ENCODE measurements at regions not wholly inside any gene's neighbourhood (a gene's known extent, or its start where the extent isn't known, plus 50 kb on each side); places are given as distances from the start of the nearest gene placed in this dataset.
"Not testable (repeated sequence)": the region's sequence is repeated elsewhere in the genome, so short reads cannot be mapped to it uniquely, and the experiment has no call there.

GRCh38 chr4:49161111-49161541 is 175.1 kb downstream of the CWH43 start:
- H3K27me3 ChIP-seq; H3K27ac ChIP-seq (replicated peaks in 1 of 4); DNase-seq (ENCODE audit: extremely low spot score); intact Hi-C loops (cut with DNase I); H3K9me3 ChIP-seq; H3K4me1 ChIP-seq; H3K4me3 ChIP-seq; H3K36me3 ChIP-seq: not testable (repeated sequence)
- 64% methylated on average over 2 of the region's 23 CpGs for WGBS

GRCh38 chr4:49164916-49165315 is 178.8 kb downstream of the CWH43 start:
- H3K4me3 ChIP-seq; H3K27me3 ChIP-seq; H3K9me3 ChIP-seq; H3K4me1 ChIP-seq; DNase-seq (ENCODE audit: extremely low spot score); H3K36me3 ChIP-seq; intact Hi-C loops (cut with DNase I); H3K27ac ChIP-seq (replicated peaks in 1 of 4): not testable (repeated sequence)
- 53% methylated on average over 6 of the region's 6 CpGs for WGBS

- H3K27ac ChIP-seq (replicated peaks in 1 of 4); H3K36me3 ChIP-seq; H3K9me3 ChIP-seq; H3K4me1 ChIP-seq; H3K4me3 ChIP-seq; DNase-seq (ENCODE audit: extremely low spot score); intact Hi-C loops (cut with DNase I); H3K27me3 ChIP-seq: not testable (repeated sequence)
- WGBS = 55% methylated on average over 6 of the region's 8 CpGs
Measured at GRCh38 chr4:49177847-49178246, 191.8 kb downstream of the CWH43 start.

GRCh38 chr4:49181088-49181487 is 195.0 kb downstream of the CWH43 start:
- H3K27ac ChIP-seq (replicated peaks in 1 of 4); DNase-seq (ENCODE audit: extremely low spot score); H3K4me3 ChIP-seq; intact Hi-C loops (cut with DNase I); H3K27me3 ChIP-seq; H3K4me1 ChIP-seq; H3K9me3 ChIP-seq; H3K36me3 ChIP-seq: not testable (repeated sequence)
- WGBS = no CpG with 5 or more reads among the region's 4 CpGs

- DNase-seq (ENCODE audit: extremely low spot score) = peak; percentile 91
- H3K27me3 ChIP-seq; intact Hi-C loops (cut with DNase I); H3K4me1 ChIP-seq; H3K36me3 ChIP-seq; H3K4me3 ChIP-seq; H3K27ac ChIP-seq (replicated peaks in 1 of 4); H3K9me3 ChIP-seq: not testable (repeated sequence)
- 59% methylated on average over 10 of the region's 11 CpGs for WGBS
Measured at GRCh38 chr4:49211396-49212194, 225.5 kb downstream of the CWH43 start.

GRCh38 chr4:49213250-49213649 is 227.2 kb downstream of the CWH43 start:
- H3K4me1 ChIP-seq; H3K27ac ChIP-seq (replicated peaks in 1 of 4); intact Hi-C loops (cut with DNase I); H3K9me3 ChIP-seq; H3K4me3 ChIP-seq; H3K27me3 ChIP-seq; H3K36me3 ChIP-seq: not testable (repeated sequence)
- DNase-seq (ENCODE audit: extremely low spot score) = peak; percentile 88
- 33% methylated on average over 3 of the region's 3 CpGs for WGBS

GRCh38 chr4:49213750-49214149 is 227.7 kb downstream of the CWH43 start:
- H3K36me3 ChIP-seq; H3K4me3 ChIP-seq; H3K27me3 ChIP-seq; H3K4me1 ChIP-seq; H3K27ac ChIP-seq (replicated peaks in 1 of 4); intact Hi-C loops (cut with DNase I); H3K9me3 ChIP-seq: not testable (repeated sequence)
- DNase-seq (ENCODE audit: extremely low spot score) = peak; percentile 34
- WGBS = 80% methylated on average over 1 of the region's 5 CpGs

- WGBS = 69% methylated on average over 5 of the region's 5 CpGs
- H3K9me3 ChIP-seq; H3K27ac ChIP-seq (replicated peaks in 1 of 4); H3K27me3 ChIP-seq; H3K4me3 ChIP-seq; intact Hi-C loops (cut with DNase I); H3K4me1 ChIP-seq; H3K36me3 ChIP-seq: not testable (repeated sequence)
- peak; percentile 70 for DNase-seq (ENCODE audit: extremely low spot score)
Measured at GRCh38 chr4:49214453-49215081, 228.5 kb downstream of the CWH43 start.

GRCh38 chr4:49215082-49215479 is 229.0 kb downstream of the CWH43 start:
- peak; percentile 87 for DNase-seq (ENCODE audit: extremely low spot score)
- H3K27ac ChIP-seq (replicated peaks in 1 of 4); intact Hi-C loops (cut with DNase I); H3K4me1 ChIP-seq; H3K27me3 ChIP-seq; H3K36me3 ChIP-seq; H3K9me3 ChIP-seq; H3K4me3 ChIP-seq: not testable (repeated sequence)
- WGBS = 65% methylated on average over 2 of the region's 2 CpGs

- H3K4me3 ChIP-seq; H3K36me3 ChIP-seq; H3K4me1 ChIP-seq; H3K27ac ChIP-seq (replicated peaks in 1 of 4); H3K9me3 ChIP-seq; H3K27me3 ChIP-seq; intact Hi-C loops (cut with DNase I): not testable (repeated sequence)
- peak; percentile 84 for DNase-seq (ENCODE audit: extremely low spot score)
- WGBS = 67% methylated on average over 3 of the region's 3 CpGs
Measured at GRCh38 chr4:49216606-49217005, 230.5 kb downstream of the CWH43 start.

Measured in esophagus muscularis mucosa (tissue), 4 donors.